Gastrocnemius medialis (tissue), 4 donors: ENCODE measurements at regions not wholly inside any gene's neighbourhood (a gene's known extent, or its start where the extent isn't known, plus 50 kb on each side); places are given as distances from the start of the nearest gene placed in this dataset.

Experiments used
- ATAC-seq, 2 donors: fragments of 150-250 bp; one replicate each; pipeline ENCODE4 v1.9.1; 2016
- DNase-seq, 2 donors: peaks; one replicate each; pipeline ENCODE4 v3.0.0-alpha.2; 2019
- H3K27ac ChIP-seq, 4 donors: fragments of 200-600 bp; sonication (generic); 1 replicate in 1 of 4; 2 replicates in 3 of 4; pipeline ENCODE4 v1.5.1; 2016 to 2018; ENCODE audit warnings: mild to moderate bottlenecking in 2 of 4, moderate library complexity in 1 of 4
- H3K27me3 ChIP-seq, 3 donors: fragments of 200-600 bp; sonication (generic) in 2 of 3; 1 replicate in 1 of 3; 2 replicates in 2 of 3; pipeline versions ENCODE4 v1.5.1 to v1.6.0; 2016 to 2019; ENCODE audit warnings: mild to moderate bottlenecking in 1 of 3, moderate library complexity in 1 of 3
- H3K36me3 ChIP-seq, 2 donors: fragments of 200-600 bp; sonication (generic) in 1 of 2; one replicate each; pipeline ENCODE4 v1.5.1; 2017 to 2018
- H3K4me1 ChIP-seq, 2 donors: fragments of 200-600 bp; sonication (generic) in 1 of 2; one replicate each; pipeline ENCODE4 v1.5.1; 2016 to 2017; ENCODE audit warnings: mild to moderate bottlenecking in 2 of 2
- H3K4me3 ChIP-seq, 4 donors: fragments of 200-600 bp; sonication (generic) in 3 of 4; 1 replicate in 1 of 4; 2 replicates in 3 of 4; pipeline ENCODE4 v1.5.1; 2016 to 2019; ENCODE audit warnings: mild to moderate bottlenecking in 2 of 4
- H3K9me3 ChIP-seq, 3 donors: fragments of 200-600 bp; sonication (generic) in 2 of 3; 1 replicate in 1 of 3; 2 replicates in 2 of 3; pipeline ENCODE4 v1.5.1; 2016 to 2019
- POLR2A ChIP-seq, 2 donors: fragments of 450-650 bp; IDR thresholded peaks; one replicate each; pipeline ENCODE4 v1.6.1; 2017; ENCODE audit warnings: antibody characterized with exemption in 2 of 2, mild to moderate bottlenecking in 2 of 2, moderate library complexity in 2 of 2
- in situ Hi-C, 4 donors: fragments of 200-750 bp; cut with MboI; loops; one replicate each; pipeline versions ENCODE4 v1.15.0 to v1.8.0; 2017; ENCODE audit warnings: low sequenced_read_pairs in 4 of 4
- intact Hi-C: fragments of 100-400 bp; cut with DNase I; formaldehyde crosslinking; loops from one replicate; pipeline ENCODE4 v1.15.1; 2023; ENCODE audit warnings: low total_unique reads
- TF ChIP-seq, protein P1 (sequence below), 5 experiments: fragments of 450-650 bp in 3 of 5; fragments of 200-600 bp in 2 of 5; sonication (generic) in 2 of 5; IDR thresholded peaks in 4 of 5; conservative IDR thresholded peaks in 1 of 5; 1 replicate in 4 of 5; 2 replicates in 1 of 5; pipeline ENCODE4 v1.5.1; 2016 to 2019; ENCODE audit warnings: antibody characterized with exemption in 5 of 5, mild to moderate bottlenecking in 3 of 5, moderate library complexity in 3 of 5

DNA sequence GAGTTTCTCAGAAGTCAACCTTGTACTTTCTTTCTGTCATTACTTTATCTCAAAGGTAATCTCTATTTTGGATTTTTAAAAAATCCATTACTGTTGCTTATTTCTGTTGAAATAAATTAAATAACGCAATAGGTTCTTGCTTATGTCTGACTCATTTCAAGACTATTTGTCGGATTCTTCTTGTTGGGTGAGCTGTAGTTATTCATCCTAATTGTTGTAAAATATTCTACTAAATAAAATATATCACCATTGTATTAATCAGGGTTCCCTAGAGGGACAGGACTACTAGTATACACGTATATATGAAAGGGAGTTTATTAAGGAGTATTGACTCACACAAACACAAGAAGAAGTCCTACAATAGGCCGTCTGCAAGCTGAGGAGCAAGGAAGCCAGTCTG lies 403.9 kb upstream of the CYRIA start:
- no peak for DNase-seq
- Histone ChIP-seq H3K4me1 (no peaks in the 10 kb centered on the region), H3K27me3 (no peaks in the 10 kb centered on the region), H3K27ac (no peak overlapping the region), H3K4me3 (no peak overlapping the region), H3K9me3 (no peaks in the 10 kb centered on the region), H3K36me3 (no peaks in the 10 kb centered on the region)
- in situ Hi-C loops = no loop called here
- no peak for ATAC-seq
- TF ChIP-seq POLR2A (IDR thresholded peaks at IDR 0.05) = no peak
- TF ChIP-seq, protein P1, sequence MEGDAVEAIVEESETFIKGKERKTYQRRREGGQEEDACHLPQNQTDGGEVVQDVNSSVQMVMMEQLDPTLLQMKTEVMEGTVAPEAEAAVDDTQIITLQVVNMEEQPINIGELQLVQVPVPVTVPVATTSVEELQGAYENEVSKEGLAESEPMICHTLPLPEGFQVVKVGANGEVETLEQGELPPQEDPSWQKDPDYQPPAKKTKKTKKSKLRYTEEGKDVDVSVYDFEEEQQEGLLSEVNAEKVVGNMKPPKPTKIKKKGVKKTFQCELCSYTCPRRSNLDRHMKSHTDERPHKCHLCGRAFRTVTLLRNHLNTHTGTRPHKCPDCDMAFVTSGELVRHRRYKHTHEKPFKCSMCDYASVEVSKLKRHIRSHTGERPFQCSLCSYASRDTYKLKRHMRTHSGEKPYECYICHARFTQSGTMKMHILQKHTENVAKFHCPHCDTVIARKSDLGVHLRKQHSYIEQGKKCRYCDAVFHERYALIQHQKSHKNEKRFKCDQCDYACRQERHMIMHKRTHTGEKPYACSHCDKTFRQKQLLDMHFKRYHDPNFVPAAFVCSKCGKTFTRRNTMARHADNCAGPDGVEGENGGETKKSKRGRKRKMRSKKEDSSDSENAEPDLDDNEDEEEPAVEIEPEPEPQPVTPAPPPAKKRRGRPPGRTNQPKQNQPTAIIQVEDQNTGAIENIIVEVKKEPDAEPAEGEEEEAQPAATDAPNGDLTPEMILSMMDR (IDR thresholded peaks at IDR 0.05 in 4 of 5, conservative IDR thresholded peaks at IDR 0.05 in 1 of 5) = no peak
- intact Hi-C loops = no loop called here

DNA sequence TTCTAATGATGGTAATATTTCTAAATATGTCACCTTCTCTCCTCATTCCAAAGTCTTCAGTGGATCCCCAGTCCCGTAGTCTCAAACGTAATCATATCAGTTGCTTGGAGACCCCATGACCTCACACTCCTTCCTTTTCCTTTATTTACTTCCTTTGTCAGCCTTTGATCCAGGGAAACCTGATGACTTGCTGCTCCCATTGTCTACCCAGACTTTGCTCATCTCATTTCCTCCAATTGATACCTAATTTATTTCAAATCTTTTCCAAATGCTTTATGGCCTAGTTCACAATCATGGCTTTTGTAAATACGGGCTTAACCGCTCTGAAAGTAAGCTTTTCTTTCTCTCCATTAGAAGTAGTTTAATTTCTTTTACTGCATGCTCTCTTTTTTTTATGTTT lies 402.4 kb upstream of the CYRIA start:
- no peaks in the 10 kb centered on the region for H3K4me1 ChIP-seq
- no peak overlapping the region for H3K4me3 ChIP-seq
- no peak for TF ChIP-seq POLR2A (IDR thresholded peaks at IDR 0.05)
- TF ChIP-seq, protein P1 (IDR thresholded peaks at IDR 0.05 in 4 of 5, conservative IDR thresholded peaks at IDR 0.05 in 1 of 5) = no peak
- DNase-seq = no peak
- intact Hi-C loops (no loop called here), in situ Hi-C loops (no loop called here)
- H3K9me3 ChIP-seq = no peaks in the 10 kb centered on the region
- no peak for ATAC-seq
- H3K27me3 ChIP-seq = no peaks in the 10 kb centered on the region
- H3K27ac ChIP-seq = no peak overlapping the region
- no peaks in the 10 kb centered on the region for H3K36me3 ChIP-seq

DNA sequence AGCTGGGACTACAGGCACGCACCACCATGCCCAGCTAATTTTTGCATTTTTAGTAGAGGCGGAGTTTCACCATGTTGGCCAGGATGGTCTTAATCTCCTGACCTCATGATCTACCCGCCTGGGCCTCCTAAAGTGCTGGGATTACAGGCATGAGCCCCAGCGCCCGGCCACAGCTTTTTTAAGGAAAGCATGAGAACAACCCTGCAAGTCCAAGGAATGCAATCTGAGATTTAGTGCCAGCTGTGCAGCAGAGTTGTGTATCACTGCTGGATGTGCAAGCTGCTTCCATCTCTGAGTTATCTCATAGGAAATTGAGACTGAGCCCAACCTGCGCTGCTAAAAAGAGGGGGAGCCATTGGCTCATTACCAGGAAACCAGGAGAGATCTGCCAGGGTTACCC lies 399.9 kb upstream of the CYRIA start:
- no peak for DNase-seq
- H3K9me3 ChIP-seq = no peaks in the 10 kb centered on the region
- H3K27me3 ChIP-seq = no peaks in the 10 kb centered on the region
- H3K27ac ChIP-seq = no peak overlapping the region
- TF ChIP-seq POLR2A (IDR thresholded peaks at IDR 0.05) = no peak
- TF ChIP-seq, protein P1 (IDR thresholded peaks at IDR 0.05 in 4 of 5, conservative IDR thresholded peaks at IDR 0.05 in 1 of 5) = no peak
- in situ Hi-C loops = no loop called here
- H3K4me1 ChIP-seq = no peaks in the 10 kb centered on the region
- no peak overlapping the region for H3K4me3 ChIP-seq
- ATAC-seq = no peak
- intact Hi-C loops = no loop called here
- no peaks in the 10 kb centered on the region for H3K36me3 ChIP-seq

DNA sequence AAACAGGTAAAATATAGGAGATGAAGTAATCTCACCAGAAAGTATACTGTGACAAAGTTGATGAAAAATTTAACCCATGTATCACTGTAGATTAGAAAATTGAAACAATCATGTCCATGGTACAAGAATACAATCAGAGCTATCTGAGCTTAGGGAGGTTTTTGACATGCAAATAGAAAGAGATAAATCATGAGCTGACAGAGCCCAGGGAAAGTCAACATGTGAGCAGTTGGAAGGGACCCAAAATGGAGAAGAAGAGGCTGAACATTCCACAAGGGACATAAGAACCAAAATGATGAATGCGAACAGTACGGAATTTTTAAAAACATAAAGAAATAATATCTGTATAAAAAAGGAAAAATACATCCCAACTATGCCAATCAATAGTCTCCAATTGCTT lies 395.4 kb upstream of the CYRIA start:
- ATAC-seq = no peak
- intact Hi-C loops = no loop called here
- TF ChIP-seq, protein P1 (IDR thresholded peaks at IDR 0.05 in 4 of 5, conservative IDR thresholded peaks at IDR 0.05 in 1 of 5) = no peak
- TF ChIP-seq POLR2A (IDR thresholded peaks at IDR 0.05) = no peak
- no peak for DNase-seq
- no peaks in the 10 kb centered on the region for H3K4me1 ChIP-seq
- no peaks in the 10 kb centered on the region for H3K27me3 ChIP-seq
- H3K27ac ChIP-seq = no peak overlapping the region
- in situ Hi-C loops = no loop called here
- H3K4me3 ChIP-seq = no peak overlapping the region
- no peaks in the 10 kb centered on the region for H3K9me3 ChIP-seq
- H3K36me3 ChIP-seq = no peaks in the 10 kb centered on the region

DNA sequence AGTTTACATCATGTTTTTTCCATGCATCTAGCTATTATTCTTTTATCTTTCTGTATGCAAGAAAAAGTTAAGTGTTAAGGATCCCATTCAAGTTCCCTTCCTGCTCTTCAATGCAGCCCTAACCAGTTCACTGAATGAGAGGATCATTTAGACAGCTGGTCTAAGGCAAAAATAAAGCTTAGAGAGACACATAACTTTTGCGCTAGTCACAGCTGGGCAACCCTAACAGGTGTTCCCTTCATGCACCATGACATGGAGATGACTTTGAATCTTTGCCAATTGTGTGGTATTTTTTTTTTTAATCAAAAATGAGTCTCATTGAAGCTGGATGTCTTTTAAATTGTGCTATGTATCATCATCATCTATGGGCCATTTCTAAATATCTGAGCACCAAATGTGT lies 393.8 kb upstream of the CYRIA start:
- in situ Hi-C loops = no loop called here
- Histone ChIP-seq H3K4me1 (no peaks in the 10 kb centered on the region), H3K9me3 (no peaks in the 10 kb centered on the region), H3K36me3 (no peaks in the 10 kb centered on the region), H3K27me3 (no peaks in the 10 kb centered on the region), H3K27ac (no peak overlapping the region), H3K4me3 (no peak overlapping the region)
- ATAC-seq (no peak), DNase-seq (no peak)
- intact Hi-C loops = no loop called here
- TF ChIP-seq POLR2A (IDR thresholded peaks at IDR 0.05) = no peak
- TF ChIP-seq, protein P1 (IDR thresholded peaks at IDR 0.05 in 4 of 5, conservative IDR thresholded peaks at IDR 0.05 in 1 of 5) = no peak
